ACHN (cell line): ENCODE measurements at regions not wholly inside any gene's neighbourhood (a gene's known extent, or its start where the extent isn't known, plus 50 kb on each side); places are given as distances from the start of the nearest gene placed in this dataset.

Source experiments
- DNase-seq: peaks from one replicate; pipeline ENCODE4 v3.0.0-alpha.2; 2015
- in situ Hi-C: cut with HindIII; loops from 2 replicates; pipeline ENCODE4 v1.10.0; 2017; ENCODE audit warnings: low sequenced_read_pairs, low pct_ligation_motif_present, low pct_unique_long_range_greater_than_20kb

- in situ Hi-C loops = no loop called here
- no peak for DNase-seq
Measured at GRCh38 chr2:16852651-16853050, 187.0 kb upstream of the CYRIA start.

DNA sequence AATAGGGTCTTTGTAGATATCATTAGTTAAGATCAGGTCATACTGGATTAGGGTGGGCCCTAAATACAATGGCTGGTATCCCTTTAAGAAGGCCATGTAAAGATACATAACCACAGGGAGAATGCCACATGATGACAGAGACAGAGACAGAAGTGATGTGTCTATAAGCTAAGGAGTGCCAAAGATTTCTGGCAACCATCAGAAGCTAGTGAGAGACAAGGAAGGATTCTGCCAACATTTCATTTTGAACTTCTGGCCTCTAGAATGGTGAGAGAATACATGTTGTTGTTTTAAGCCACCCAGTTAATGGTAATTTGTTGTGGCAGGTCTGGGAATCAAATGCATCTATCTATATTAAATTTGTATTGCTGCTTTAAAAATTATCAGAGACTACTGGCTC lies 185.5 kb upstream of the CYRIA start:
- in situ Hi-C loops = no loop called here

GRCh38 chr2:16840496-16841172 lies 175.0 kb upstream of the CYRIA start:
- in situ Hi-C loops = no loop called here
- no peak for DNase-seq

More for the DNA sequence above, 185.5 kb upstream of the CYRIA start:
- DNase-seq = no peak

GRCh38 chr2:16832910-16833309 lies 167.3 kb upstream of the CYRIA start:
- in situ Hi-C loops = no loop called here
- no peak for DNase-seq

DNA sequence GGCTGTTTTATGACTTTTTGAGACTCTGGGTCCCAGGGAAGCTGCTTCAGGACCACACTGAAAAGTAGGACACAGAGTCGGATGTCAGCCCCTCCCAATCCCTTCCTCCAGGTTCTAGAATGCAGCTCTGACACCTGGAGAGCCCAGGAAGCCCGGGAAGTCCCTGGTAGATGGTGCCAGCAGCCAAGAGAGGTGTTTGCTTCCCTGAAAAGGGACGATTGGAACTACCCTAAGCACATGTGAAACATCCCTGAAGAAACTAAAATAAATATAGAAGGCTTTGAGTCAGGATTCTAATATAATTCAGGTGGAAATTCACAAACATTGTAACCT lies 163.2 kb upstream of the CYRIA start:
- in situ Hi-C loops = no loop called here

DNA sequence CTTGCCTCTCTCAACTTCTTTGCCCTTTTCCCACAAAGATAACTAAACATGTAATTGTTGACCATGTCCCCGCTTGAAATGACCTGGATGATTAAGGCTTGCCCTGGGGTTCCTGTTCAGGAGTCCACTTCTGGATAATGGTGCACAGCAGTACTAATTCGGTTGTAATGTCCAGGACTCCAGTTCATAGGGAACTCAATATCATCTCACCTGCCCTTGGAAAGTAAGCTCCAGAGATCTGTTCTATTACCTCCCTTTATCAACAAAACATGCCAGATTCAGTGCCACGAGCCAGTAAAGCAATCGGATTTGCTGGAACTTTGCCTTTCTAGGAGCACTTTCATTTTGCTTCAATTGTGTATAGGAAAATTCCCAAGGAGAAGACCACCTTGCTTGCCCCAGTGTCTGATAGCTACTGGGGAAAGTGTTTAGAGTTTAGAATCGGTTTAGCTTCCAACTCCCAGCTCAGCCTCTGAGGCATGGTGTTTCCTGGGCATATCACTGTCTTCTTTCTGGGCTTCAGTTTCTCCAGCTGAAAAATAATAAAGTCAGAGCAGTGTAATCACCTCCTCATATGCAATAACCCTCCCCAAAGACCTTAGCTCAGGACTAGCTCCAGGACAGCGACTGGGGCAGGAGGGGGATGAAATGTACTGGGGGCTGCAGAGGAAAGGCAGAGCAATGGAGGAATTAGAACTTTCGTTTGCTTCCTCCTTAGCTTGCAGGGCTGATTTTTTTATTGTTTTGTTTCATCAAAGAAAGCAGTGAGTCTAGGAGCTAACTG lies 162.6 kb upstream of the CYRIA start:
- in situ Hi-C loops = no loop called here
- no peak for DNase-seq

More for the DNA sequence above, 163.2 kb upstream of the CYRIA start:
- no peak for DNase-seq

DNA sequence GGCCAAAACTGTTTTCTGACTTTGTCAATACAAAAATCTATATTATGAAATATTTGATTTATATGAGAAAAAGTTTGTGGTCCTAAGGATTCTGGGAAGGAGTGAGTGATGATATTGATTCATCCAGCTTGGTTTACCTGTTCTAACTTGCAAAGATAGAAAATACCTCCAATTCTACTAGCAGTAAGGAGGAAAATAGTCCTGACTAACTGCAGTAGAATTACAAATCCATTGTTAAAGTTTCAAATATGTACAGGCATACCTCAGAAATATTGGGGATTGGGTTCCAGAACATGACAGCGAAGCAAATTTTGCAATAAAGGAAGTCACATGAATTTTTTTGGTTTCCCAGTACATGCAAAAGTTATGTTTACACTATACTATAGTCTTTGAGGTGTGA lies 158.8 kb upstream of the CYRIA start:
- no peak for DNase-seq
- in situ Hi-C loops = no loop called here

GRCh38 chr2:16821692-16822091 lies 156.1 kb upstream of the CYRIA start:
- in situ Hi-C loops = no loop called here
- DNase-seq = no peak

- no peak for DNase-seq
- in situ Hi-C loops = no loop called here
Measured at GRCh38 chr2:16818203-16818556, 152.5 kb upstream of the CYRIA start.

DNA sequence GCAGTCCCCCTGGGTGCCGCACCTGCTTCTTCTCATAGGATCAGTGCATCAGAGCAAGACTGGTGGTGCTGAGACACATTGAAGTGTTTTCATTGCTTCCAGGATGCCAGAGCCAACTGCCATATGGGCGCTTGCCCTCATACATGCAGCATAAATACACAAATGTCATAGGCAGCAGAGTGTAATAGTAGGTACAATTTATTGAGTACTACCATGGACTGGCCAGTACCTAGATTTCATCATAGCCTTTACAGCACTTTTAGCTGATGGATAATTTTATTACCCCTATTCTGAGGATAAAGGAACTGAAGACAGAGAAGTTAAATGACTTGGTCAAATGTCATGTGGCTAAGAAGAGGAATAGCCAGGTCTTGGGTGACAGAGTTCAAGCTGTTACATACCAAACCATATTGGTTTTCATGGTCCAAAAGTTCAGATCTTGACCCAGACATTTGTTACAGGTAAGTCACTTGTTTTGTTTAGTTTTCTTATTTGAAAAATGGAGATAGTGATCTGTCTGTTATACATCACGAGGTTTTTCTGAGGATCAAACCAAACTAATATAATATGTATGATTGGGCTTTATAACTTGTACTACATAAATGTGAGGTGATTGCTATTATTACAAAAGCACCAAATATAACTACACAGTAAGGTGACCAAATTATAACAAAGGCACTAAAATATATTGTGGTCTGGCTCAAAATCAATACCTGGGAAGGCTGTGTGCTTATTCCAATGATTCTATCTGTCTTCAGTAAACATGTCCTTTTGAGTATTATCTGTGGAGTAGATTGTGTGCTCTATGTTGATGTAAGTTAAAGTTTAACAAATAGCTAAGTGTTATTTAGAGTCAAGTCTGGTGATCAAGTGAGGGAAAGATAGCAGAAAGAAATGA lies 151.9 kb upstream of the CYRIA start:
- DNase-seq = no peak
- in situ Hi-C loops = no loop called here

- in situ Hi-C loops = no loop called here
- DNase-seq = no peak
Measured at GRCh38 chr2:16816522-16816921, 150.9 kb upstream of the CYRIA start.

- in situ Hi-C loops = no loop called here
- no peak for DNase-seq
Measured at GRCh38 chr2:16816016-16816415, 150.4 kb upstream of the CYRIA start.

GRCh38 chr2:16813593-16813992 lies 148.0 kb upstream of the CYRIA start:
- no peak for DNase-seq
- in situ Hi-C loops = no loop called here

GRCh38 chr2:16798472-16798871 lies 132.8 kb upstream of the CYRIA start:
- DNase-seq = no peak
- in situ Hi-C loops = no loop called here

GRCh38 chr2:16791496-16791895 lies 125.9 kb upstream of the CYRIA start:
- DNase-seq = no peak
- in situ Hi-C loops = no loop called here

GRCh38 chr2:16785149-16785548 lies 119.5 kb upstream of the CYRIA start:
- no peak for DNase-seq
- in situ Hi-C loops = no loop called here

DNA sequence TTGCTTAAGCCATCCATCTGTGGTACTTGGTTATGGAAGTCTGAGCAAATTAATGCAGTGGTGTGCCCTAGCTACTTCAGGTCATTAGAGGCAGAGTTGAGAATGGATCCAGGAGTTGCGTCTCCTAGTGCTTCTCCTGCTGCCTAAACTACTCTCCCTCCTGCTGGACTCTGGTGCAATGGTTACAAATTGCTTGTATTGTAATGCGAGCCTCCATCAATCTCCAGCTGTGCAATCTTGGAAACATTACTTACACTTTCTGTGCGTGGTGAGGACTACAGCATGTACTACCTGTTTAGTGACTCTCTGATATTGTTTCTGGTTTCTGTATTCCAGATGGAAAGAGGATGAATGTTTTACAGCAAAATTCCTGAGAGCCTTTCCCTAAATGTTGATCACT lies 119.0 kb upstream of the CYRIA start:
- no peak for DNase-seq

GRCh38 chr2:16777123-16777870 lies 111.7 kb upstream of the CYRIA start:
- DNase-seq = no peak
- in situ Hi-C loops = no loop called here

More for the DNA sequence above, 119.0 kb upstream of the CYRIA start:
- in situ Hi-C loops = no loop called here

GRCh38 chr2:16775899-16776231 lies 110.2 kb upstream of the CYRIA start:
- DNase-seq = no peak
- in situ Hi-C loops = no loop called here
